GM12872 (cell line): ENCODE measurements at regions not wholly inside any gene's neighbourhood (a gene's known extent, or its start where the extent isn't known, plus 50 kb on each side); places are given as distances from the start of the nearest gene placed in this dataset.

Experiments
- TF ChIP-seq, protein P1 (sequence below): IDR thresholded peaks from 3 replicates; pipeline ENCODE4 v1.5.1; 2011; ENCODE audit warnings: low read depth, mild to moderate bottlenecking, low read length, moderate library complexity; ENCODE audit not compliant: insufficient read depth

GRCh38 chr6:144898052-144898689 is 613.0 kb downstream of the UTRN start:
- TF ChIP-seq, protein P1, sequence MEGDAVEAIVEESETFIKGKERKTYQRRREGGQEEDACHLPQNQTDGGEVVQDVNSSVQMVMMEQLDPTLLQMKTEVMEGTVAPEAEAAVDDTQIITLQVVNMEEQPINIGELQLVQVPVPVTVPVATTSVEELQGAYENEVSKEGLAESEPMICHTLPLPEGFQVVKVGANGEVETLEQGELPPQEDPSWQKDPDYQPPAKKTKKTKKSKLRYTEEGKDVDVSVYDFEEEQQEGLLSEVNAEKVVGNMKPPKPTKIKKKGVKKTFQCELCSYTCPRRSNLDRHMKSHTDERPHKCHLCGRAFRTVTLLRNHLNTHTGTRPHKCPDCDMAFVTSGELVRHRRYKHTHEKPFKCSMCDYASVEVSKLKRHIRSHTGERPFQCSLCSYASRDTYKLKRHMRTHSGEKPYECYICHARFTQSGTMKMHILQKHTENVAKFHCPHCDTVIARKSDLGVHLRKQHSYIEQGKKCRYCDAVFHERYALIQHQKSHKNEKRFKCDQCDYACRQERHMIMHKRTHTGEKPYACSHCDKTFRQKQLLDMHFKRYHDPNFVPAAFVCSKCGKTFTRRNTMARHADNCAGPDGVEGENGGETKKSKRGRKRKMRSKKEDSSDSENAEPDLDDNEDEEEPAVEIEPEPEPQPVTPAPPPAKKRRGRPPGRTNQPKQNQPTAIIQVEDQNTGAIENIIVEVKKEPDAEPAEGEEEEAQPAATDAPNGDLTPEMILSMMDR, result no peak

DNA sequence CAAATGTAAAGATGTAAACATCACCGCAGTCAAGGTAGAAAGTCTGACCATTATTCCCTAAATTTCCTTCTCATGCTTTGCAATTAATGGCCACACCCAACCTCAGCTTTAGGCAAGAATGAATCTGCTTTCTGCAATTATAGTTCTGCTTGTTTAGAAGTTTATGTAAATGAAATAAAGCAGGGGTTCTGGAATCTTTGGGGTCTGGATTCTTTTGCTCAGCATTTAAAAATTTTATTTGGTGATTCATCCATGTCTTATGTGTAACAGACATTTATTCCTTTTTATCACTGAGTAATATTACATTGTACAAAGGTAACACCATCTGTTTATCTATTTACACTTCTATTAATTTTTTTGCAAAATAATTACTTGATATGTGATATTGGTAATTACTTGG is 613.6 kb downstream of the UTRN start:
- TF ChIP-seq, protein P1, result no peak

GRCh38 chr6:144899161-144899560 is 614.0 kb downstream of the UTRN start:
- TF ChIP-seq, protein P1, result no peak

DNA sequence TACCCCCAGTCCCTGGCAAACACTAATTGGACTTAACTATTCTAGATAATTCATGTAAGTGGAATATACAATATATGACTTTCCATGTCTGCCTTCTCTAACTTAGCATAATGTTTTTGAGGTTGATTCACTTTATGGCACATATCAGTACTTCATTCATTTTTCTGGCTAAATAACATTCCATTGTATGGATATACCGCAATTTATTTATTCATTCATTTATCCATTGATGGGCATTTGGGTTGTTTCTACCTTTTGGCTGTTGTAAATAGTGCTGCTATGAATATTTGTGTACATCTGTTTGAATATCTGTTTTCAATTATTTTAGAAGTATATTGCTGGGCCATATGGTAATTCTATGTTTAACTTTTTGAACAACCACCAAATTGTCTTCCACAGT is 616.3 kb downstream of the UTRN start:
- TF ChIP-seq, protein P1, result no peak

DNA sequence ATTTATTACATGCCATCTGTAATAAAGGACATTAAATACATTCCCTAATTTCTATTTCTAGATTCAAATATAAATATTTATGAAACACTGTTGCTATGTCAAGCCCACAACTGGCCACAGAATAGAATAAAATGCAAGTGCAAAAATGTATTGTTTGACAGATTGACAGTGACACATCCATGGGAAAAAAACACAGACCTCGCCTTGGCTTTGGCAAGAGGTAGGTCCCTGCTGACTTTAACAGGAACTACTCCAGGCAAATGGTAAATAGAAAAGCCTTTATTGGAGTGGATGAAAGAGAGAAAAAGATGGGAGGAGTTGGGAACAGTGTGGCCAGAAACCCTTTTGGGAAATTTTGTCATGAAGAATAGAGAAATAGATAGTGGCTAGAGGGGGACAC is 622.9 kb downstream of the UTRN start:
- TF ChIP-seq, protein P1, result no peak

DNA sequence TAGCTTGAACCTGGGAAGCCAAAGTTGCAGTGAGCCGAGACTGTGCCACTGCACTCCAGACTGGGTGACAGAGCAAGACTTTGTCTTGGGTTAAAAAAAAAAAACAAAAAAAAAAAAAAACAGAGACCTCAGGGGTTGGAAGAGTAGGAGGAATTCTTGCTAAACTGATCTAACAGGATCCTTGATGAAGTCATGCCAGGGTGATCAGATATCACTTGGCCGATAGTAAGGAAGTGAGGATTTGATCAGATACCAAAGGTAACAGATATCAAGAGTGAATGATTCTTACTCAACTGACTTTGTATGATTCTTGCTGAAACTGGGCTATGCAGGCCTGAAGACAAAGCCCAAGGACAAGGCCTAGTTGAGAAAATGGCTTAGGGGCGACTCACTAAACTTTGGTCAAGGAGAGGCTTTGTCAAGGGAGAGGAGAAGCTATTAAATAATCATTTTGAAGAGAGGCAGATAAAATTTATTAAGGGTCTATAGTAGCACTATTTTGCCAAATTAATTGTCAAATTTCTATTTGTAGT is 624.7 kb downstream of the UTRN start:
- TF ChIP-seq, protein P1, result no peak

- TF ChIP-seq, protein P1, result no peak
These were observed 626.2 kb downstream of the UTRN start for GRCh38 chr6:144911322-144911721.
